ENCODE measurements at regions not wholly inside any gene's neighbourhood (a gene's known extent, or its start where the extent isn't known, plus 50 kb on each side); places are given as distances from the start of the nearest gene placed in this dataset.

DNA sequence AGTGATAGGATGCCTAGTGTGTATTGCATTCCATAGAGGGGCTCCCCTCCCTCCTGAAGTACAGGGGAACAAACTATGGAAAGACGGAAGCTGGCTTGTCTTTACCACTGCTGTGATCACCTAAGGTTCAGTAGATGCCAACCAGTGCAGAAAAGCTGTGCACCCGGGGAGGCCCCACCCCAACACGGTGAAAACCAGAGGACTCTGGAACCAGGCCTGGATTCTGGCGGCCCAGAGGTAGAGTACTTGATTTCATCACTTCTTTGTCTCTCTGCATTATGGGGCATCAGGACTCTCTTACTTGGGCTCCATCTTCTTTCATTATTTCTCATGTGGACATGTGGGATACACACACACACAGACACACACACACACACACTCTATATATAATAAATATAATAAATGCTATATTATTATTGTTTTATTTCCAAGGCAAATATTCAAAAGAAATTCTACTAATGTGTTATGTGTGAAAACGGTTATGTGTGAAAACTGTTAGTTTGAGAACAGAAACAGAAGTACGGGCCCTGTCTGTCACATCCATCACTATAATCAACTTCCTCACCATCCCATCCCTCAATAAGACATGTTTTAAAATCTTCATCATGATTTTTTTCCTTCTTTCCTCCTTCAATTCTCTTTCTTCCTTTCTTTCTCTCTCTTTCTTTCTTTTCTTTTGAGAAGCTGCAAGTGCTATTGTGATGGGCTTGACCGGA is 152.4 kb upstream of the CMC1 start:
- no peak for DNase-seq (ENCODE audit: low read depth in 3 of 3)

DNA sequence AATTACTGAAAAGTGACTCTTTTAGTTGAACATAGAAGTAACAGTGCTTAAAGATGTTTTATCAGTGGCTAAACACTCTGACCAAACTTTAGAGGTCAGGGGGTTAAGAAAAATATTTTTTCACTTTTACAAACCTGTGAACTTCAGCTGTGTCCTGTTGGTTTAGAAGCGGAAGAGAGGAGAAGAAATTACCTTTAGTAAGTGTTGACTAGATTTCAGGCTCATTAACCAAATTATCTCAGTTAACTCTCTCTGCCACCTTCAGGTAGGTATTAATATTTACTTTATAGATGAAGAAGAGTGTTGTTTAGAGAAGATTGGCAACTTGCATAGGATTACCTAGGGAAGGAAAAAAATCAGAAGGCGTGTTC is 151.9 kb upstream of the CMC1 start:
- DNase-seq (ENCODE audit: low read depth in 3 of 3): no peak

DNA sequence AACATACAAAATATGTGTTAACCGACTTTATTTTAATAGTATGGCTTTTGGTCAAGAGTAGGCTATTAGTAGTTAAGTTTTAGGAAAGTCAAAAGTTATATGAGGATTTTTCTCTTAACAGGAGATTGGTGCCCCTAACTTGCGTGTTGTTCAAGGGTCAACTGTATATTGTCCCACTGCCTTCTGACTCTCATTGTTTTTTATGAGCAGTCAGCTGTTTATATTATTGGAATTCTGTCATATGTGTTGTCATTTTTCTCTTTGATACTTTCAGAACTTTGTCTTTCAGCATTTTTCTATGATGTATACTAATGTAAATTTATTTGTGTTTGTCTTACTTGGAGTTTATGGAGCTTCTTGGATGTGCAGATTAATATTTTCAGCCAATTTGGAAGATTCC is 142.1 kb upstream of the CMC1 start:
- no peak for DNase-seq (ENCODE audit: low read depth in 3 of 3)

DNA sequence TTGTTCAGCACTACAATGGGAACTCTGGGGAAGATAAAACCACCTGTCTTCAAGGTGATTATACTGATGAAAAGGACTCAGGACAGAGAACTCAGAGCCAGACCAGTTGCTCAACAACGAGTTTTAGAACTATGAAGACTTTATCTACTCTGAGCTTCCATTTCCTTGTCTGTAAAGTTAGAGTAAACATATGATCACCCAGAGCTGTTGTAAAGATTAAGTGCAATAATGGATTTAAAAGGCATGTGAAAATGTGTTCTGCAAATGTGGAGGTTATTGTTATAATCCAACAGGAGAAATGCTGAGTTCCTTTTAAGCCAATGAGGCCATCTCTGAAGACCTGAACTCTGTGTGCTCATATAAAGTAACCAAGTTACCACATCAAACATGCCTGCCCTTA is 139.7 kb upstream of the CMC1 start:
- no peak for DNase-seq (ENCODE audit: low read depth in 3 of 3)

DNA sequence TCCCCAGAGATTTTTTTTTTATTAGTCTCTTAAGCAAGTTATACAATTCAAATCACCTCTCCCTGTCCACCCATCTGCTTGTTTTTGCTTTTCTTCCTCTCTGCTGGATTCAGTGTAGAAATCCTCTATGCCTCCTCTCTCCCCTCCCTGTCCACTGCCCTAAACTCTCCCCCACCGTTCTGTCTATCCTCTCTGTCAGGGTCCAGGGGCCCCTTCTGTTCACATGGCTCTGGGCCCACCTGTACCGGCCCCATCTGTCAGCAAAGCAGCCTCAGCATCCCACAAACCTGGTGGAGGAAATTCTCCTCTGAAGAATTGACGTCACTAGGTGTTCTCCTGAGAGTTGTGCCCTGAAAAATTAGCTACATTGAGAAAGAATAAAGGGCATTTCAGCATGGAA is 137.6 kb upstream of the CMC1 start:
- no peak for DNase-seq (ENCODE audit: low read depth in 3 of 3)

DNA sequence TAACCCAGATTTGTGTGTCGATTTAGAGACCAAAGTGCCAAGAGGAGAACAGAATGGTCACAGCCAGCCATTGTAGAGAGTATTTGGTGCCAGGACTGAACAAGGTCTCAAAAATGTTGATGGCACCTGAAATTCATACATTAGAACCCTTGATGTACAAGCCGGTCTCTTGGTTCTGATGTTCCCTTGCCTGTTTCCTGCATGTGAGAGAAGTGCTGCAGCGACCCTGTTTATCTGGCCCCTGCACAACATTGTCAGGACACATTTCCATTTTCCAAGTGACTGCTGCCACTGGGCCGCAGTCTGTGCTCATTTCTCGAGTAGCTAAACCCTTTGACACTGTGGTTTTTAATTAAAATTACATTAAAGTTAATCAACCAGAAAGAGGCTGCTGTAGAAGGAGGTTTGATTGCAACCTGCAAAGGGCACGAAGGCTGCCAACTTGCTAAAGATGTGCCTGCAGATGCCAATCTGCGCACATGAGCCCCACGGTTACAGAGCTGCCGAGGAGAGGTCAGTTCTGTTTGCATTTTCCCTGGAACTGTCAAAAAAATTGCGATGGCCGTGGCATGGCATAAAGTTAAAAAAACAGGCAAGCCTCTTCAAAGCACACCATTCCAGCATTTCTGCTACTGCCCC is 136.4 kb upstream of the CMC1 start:
- DNase-seq (ENCODE audit: low read depth in 3 of 3): no peak

DNA sequence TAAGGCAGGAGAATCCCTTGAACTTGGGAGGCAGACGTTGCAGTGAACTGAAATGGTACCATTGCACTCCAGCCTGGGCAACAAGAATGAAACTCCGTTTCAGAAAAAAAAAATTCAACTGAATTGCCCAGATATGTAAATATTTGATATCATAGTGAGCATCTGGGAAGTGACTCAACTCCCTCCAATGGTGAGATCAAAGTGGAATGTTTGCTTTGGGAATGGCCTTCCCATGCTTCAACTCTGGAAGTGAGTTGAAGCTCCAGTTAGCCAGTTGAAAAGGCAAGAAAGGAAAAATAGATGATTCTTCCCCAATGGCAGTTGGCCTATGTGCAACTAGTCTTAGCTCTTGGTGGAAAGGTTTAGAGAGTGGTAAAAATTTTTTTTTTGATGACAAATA is 131.6 kb upstream of the CMC1 start:
- no peak for DNase-seq (ENCODE audit: low read depth in 3 of 3)

DNA sequence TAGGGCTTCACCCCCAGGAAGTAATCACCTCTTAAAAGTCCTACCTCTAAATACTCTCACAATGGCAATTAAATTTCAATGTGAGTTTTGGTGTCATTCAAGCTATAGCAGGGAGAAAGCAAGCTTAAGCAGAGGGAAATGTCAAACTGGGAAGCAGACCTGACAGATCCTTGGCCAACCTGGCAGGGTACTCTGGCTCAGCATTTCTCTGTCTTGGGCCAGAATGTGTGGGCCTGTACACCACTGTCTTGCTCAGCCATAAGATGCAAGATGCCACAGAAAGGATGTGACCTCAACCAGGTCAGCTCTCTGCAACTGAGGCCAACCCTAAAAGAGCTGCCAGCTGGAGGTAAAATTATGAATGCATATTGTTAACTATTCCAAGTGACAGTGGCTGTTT is 130.6 kb upstream of the CMC1 start:
- no peak for DNase-seq (ENCODE audit: low read depth in 3 of 3)

DNA sequence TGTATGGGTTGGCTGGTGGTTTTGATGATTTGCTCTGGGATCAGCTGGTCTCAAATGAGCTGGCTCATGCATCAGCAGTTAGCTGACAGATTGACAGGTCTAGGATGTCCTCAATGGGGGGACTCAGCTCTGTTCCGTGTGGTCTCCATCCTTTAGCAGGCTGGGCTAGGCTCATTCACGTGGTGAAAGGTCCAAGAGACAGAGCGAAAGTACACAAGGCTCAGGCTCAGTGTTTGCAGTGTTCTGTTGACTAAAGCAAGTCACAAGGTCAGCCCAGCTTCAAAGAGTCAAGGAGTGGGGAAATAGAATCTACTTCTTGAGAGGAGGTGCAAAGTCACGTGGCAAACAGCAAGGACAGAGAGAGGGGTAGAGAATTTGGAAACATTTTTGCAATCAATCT is 126.5 kb upstream of the CMC1 start:
- DNase-seq (ENCODE audit: low read depth in 3 of 3): no peak

DNA sequence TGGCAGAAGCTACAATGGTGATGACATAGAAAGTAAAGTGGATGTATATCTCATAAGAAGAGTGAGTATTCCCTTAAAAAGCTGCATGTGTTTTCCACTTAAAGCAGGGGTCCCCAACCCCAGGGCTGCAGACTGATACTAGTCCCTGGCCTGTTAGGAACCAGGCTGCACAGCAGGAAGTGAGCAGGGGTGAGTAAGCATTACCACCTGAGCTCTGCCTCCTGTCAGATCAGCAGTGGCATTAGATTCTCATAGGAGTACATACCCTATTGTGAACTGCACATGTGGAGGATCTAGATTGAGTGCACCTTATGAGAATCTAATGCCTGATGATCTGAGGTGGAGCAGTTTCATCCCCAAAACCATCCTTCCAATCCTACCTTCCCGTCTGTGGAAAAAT is 126.1 kb upstream of the CMC1 start:
- DNase-seq (ENCODE audit: low read depth in 3 of 3): no peak

DNA sequence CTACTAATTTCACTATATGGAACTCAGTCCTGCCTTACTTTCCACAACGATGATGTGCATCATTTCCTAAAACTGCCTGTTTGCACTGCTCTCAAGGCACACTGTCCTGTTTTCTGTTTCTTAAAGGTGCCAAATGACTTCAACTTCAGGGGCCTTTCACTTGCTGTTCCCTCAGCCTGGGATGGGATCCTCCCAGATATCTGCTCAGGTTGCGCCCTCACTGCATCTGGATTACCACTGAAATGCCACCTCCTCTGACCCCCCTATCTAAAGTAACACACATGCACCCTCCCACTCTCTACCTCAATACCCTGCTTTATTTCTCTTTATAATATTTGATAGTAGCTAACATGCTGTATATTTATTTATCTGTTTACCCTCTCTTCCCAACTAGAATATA is 123.8 kb upstream of the CMC1 start:
- no peak for DNase-seq (ENCODE audit: low read depth in 3 of 3)

DNA sequence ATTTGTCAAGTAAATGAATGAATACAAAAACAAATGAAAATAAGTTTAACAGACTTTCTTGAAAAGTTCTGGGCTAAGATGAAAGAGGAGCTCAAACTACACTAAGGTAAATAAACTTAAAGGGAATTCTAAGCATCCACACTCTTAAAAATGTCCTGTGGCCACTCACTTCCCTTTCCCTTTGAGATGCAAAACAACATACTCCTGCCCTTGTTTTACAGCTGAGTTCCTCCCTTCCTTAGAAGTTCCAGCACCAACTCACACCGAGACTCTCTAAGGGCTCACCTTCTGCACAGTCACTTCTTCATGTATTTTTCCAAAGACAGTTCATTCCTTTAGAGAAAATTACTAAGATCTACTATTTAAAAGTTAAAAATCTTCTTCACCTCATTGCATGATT is 123.3 kb upstream of the CMC1 start:
- DNase-seq (ENCODE audit: low read depth in 3 of 3): no peak

DNA sequence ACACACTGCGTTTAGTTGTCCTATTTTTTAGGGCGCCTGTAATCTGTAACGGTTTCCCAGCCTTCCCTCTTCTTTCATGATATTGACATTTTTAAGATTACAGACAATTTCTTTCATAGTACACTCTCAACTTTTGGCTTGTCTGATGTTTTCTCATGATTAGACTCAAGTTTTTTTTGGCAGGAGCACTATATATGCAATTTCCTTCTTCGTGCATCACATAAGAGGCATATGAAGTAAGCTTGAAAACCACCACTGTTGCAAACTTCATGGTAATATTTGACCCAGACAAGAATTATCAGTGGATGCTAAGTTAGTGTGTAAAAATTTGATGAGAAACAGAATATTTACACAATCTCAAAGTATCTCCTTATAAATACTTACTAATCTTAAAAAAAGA is 119.2 kb upstream of the CMC1 start:
- no peak for DNase-seq (ENCODE audit: low read depth in 3 of 3)

DNA sequence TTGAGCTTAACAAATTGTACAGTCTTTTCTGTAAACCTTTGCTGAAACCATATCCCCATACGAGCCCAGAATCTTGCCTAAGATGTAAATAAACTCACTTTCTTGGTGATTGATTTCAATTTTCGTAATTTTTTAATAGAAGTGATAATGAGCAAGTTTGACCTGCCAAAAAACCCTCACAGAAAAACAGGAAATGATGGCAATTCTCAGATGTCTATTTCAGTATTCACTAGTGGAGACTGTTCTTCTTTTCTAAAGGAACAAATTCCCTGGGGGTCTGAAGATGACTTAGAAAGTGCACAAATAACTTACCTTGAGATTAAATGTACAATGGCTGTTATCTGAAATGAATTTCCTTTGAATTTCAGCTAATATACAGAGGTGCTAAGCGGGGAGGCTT is 116.5 kb upstream of the CMC1 start:
- no peak for DNase-seq (ENCODE audit: low read depth in 3 of 3)

DNA sequence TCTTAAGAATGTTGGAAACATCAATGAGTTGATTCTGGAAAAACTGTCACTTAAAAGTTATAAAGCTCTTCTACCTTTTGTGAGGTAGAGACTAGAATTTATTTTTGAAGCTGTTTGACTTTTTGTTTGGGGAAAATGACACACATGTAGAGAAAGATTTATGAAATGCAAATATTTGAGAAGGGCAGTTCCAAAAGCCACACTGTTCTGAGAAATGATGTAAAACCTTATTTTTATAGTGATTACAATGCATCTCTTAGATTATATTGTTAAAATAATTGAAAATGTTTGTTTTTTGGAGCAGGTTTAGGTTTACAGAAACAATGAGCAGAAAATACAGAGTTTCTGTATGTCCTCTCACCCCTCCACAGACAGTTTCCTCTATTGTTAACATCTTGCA is 116.1 kb upstream of the CMC1 start:
- DNase-seq (ENCODE audit: low read depth in 3 of 3): no peak

DNA sequence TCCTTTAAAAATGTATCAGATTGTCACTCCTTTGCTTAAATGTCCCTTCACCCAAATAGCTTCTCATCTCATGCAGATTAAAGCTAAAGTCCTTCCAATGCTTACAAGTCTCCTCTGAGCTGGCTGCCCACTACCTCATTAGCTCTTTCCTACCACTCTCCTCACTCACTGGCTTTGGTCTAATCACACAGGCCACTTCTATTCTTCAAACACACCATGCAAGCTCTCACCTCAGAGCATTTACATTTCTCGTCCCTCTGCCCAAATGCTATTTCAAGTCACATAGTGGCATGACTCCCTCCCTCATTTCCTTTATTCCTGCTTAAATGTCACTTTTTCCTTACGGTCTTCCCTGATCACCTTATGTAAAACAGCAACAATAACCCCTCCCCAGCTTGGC is 110.6 kb upstream of the CMC1 start:
- DNase-seq (ENCODE audit: low read depth in 3 of 3): no peak

DNA sequence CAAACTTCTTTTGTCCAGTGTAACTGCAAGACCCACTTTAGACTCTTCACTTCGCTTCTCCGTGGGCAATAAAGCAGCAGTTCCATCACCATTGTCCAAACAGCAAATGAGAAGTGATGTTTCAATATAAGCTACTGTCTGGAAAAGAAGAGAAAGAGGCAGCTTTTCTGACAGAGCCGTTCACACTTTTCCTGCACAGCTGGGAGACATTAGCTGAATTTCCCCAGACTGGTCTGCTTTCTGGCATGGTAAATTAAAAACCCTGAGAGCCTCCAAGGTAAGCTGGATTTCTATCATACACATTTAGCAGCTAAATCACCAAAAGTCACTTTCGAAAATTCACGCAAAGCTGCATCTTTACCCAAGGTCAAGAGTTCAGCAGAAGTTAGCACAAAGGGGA is 108.5 kb upstream of the CMC1 start:
- no peak for DNase-seq (ENCODE audit: low read depth in 3 of 3)

DNA sequence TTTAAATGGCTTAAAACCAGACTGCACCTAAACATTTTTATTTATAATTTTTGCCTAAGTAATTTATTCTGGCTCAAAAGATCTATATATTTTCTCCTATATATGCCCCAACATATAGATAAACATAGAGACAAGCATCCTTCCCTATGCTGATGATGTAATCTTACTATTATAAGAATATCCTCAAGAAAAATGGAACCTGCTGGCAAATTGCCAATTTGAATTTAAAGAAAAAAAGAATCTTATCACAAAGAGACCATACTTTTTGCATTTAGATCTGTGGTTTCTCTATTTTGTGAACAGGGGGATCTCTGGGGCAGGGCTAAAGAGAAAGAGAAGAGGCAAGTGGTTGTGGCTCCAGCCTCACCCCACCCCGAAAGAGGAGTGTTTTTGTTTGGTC is 107.2 kb upstream of the CMC1 start:
- DNase-seq (ENCODE audit: low read depth in 3 of 3): no peak

DNA sequence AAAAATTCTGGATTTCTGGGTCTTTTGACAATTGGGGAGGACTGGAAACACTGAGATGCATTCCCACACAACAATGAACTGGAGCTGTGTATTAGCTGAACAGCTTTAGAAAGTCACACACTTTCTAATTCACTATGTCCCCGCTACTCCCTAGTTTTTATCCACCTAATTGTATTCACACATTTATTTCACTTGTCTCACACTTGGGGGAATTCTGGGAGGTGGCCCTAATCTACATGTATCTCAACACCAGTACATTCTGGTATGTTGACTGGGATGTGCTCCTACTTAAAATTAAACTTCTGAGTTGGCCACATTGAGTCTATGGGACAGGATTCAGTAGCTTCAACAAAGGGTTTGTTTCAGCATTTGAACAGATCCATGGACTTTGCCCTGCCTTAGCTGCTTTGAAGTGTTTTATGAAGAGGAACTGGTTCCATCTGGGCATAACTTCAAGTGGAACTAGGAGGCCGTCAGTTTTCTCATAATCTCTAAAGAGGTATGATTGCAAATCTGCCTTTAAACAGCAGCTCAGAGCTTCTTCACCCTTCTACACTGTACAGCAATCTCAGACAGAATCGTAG is 106.5 kb upstream of the CMC1 start:
- no peak for DNase-seq (ENCODE audit: low read depth in 3 of 3)

DNA sequence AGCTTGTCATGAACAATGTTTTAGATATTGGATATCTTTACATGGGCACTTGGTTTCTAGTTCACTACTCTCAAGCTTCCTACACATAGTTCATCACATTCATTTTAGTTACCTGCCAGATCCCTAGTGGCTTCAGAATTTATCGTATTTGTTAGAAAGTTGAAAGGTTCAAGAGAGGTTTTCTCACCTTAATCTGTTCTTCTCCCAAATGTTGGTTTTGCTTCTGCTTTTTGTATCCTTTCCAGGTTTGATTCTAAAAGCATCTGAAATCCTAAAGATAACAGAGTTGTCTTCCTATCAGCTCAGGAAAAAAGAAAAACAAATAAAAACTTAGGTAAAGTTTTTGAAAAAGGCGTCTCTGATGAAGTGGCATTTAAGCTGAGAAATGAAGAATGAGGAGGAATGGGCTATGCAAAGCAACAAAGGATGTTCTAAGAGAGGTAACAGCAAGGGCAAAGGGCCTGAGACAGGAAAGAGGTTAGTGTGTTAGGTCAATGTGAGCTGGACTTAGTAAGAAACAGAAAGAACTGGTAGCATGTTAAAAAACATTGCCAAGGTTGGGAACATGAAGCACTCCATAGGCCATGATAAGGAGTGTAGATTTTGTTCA is 104.7 kb upstream of the CMC1 start:
- DNase-seq (ENCODE audit: low read depth in 3 of 3): no peak

DNA sequence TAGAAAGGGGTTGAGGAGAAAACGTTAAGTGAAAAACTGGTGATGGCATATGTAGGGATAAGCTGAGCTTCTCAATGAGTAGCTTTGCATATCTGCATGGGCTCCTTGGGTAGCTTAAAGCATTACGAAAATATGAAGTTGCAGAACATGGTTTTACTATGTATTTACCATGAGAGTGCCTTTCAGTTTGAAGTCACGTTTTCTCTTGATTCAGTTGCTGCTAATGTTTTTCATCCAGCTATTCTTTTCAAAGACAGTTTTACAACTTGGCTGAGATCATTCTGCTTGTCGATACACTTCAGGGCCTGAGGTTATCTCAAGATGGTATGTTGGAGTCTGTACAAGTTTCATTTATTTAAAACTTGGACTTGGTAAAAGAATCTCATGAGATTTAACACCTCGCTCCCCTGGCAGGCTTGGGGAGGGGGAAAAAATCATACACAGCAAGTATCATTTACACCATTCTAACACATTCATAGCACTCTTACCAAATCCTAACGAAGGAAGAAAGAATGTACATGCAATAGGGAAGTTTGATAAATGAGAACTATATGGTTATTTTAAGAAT is 103.3 kb upstream of the CMC1 start:
- no peak for DNase-seq (ENCODE audit: low read depth in 3 of 3)

DNA sequence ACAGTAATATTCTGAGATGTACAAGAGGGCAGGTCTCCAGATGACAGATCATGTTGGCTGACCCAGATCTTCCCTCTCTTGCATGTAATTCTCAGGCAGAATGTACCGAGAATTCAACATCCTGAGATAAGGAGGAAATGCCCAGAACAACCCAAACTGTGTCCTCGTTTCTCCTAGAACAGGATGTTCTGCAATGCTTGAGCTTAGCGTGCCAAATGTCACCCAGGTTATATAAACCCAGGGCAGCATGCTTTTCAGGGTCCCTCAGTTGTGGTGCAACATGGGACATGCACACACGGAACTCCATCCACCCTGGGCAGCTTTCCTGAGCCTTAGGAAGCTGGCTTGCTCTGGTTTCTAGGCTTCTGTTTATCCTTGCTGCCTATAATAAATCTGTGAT is 102.1 kb upstream of the CMC1 start:
- no peak for DNase-seq (ENCODE audit: low read depth in 3 of 3)
